Left cardiac atrium (tissue), 4 donors: ENCODE measurements at regions not wholly inside any gene's neighbourhood (a gene's known extent, or its start where the extent isn't known, plus 50 kb on each side); places are given as distances from the start of the nearest gene placed in this dataset.

Experiments
- ATAC-seq, 2 donors: fragments of 200-7000 bp; cut with Tn5 transposase; one replicate each; pipeline ENCODE4 v1.9.1; 2020; ENCODE audit warnings: mild to moderate bottlenecking in 2 of 2, moderate library complexity in 2 of 2
- DNase-seq: peaks from one replicate; pipeline ENCODE4 v3.0.0-alpha.2; 2020
- intact Hi-C, 2 donors: fragments of 100-400 bp; cut with DNase I; formaldehyde crosslinking; loops; one replicate each; pipeline versions ENCODE4 v1.14.1 to v1.15.1; 2022 to 2023
- donor health status: DM: no; HTN: yes; CAD: no.
- donor health status: DM: no; HTN: yes; CAD: no; lungs with severe emphysema.
- donor health status: DM: yes; HTN: yes; CAD: no.
- donor health status: Dilated cardiomyopathy.

DNA sequence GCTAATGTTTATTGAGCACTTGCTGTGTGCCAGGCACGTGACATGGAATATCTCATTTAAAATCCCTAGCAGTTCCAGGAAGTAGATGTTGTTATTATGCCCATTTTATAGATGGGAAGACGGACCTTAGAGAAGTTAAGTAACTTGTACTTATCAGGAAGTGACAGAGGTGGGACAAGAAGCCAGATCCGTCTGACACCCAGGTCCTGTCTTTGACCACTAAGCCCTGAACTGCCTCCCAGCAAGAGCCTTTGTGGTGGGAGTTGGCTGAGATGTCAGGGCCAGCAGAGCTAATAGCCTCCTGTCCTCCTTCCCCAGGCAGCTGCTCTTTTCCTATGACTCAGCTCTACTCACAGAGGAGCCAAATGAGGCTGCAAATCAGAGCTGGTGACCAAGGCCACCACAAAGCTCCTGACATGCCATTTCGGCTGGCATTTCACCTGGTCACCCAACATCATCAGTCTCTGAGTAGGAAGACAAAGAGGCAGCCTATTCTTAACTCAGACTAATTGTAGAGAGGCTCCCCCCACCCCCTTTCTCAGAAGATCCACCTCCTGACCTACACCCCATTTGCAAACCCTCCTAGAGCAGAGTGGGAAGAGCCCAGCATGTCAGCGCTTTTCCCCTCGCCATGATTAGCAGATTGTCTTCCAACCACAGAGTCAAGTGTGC is 175.1 kb upstream of the KIT start:
- DNase-seq: no peak
- intact Hi-C loops: no loop called here
- no peak for ATAC-seq

DNA sequence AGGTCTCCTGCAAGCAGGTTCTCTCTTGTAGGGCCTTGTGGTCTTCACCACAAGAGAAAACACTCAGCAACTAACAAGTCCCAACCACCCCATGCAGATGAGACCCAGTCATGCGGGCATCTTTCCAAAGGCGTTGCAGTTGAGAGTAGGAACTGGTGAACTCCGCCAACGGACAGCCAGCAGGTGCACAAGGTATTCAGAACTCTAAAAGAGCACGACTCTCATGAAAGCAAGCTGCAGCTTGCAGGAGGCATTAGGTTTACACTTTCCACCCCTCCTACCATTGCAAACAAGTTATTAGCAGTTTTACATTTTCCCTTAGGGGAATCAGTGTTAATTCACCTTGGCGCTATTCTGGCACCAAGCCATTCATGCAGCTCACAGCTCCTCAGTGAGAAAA is 173.4 kb upstream of the KIT start:
- DNase-seq (no peak), ATAC-seq (no peak)
- intact Hi-C loops: no loop called here

DNA sequence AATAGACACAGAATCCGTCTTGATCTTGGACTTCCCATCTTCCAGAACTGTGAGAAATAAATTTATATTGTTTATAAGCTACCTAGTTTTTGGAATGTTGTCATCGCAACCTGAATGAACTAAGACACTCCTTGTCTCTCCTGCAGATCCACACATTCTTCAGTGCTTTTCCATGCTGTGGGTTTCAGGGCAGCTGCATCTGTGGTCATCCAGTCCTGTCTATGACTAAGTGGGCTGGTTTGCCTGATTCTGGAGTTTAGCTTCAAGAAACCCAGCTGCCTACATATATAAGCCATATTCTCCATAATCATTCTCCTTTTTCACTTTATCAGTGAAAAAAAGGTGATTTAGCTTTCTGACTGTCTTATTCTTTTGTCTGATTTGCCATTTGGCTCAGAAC is 170.3 kb upstream of the KIT start:
- intact Hi-C loops: no loop called here
- DNase-seq (no peak), ATAC-seq (no peak)

GRCh38 chr4:54493862-54494261 is 163.9 kb upstream of the KIT start:
- DNase-seq (no peak), ATAC-seq (no peak)
- intact Hi-C loops: no loop called here

GRCh38 chr4:54495091-54495490 is 162.7 kb upstream of the KIT start:
- intact Hi-C loops: no loop called here
- ATAC-seq (no peak), DNase-seq (no peak)

DNA sequence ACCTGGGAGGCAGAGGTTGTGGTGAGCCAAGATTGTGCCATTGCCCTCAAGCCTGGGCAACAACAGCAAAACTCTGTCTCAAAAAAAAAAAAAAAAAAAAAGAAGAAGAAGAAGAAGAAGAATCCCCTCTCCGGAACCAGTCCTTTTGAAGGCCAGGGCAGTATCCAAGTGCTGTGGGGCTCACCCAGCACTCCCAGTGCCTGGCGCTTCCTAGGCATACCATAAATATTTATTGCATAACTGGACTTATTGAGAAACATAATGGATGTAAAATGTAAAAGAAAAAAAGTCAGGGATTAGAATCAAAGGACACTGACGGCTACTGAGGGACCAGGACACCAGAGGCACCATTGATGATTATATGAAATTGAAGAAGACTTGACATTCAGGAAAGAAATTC is 162.1 kb upstream of the KIT start:
- DNase-seq: no peak
- intact Hi-C loops: no loop called here
- ATAC-seq: no peak

GRCh38 chr4:54496412-54496811 is 161.3 kb upstream of the KIT start:
- no peak for DNase-seq
- intact Hi-C loops: no loop called here
- ATAC-seq: no peak

DNA sequence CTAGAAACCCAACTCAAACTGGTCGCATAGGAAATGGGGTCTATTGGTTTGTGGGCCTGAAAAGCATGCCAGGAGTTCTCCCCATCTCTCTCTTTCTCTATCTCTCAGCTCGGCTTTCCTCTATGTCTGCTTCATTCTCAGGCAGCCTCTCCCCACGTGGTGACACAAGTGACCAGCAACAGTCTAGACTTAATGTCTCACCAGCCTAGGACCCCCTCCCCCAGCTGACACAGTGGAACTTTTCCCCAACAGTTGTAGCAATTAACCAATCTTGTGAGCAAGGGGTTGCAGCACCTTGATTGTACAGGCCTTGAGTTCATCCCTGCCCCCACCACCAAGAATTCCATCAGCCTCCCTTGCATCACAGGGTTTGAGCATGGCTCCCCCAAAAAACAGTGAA is 159.8 kb upstream of the KIT start:
- intact Hi-C loops: no loop called here
- ATAC-seq (no peak), DNase-seq (no peak)

DNA sequence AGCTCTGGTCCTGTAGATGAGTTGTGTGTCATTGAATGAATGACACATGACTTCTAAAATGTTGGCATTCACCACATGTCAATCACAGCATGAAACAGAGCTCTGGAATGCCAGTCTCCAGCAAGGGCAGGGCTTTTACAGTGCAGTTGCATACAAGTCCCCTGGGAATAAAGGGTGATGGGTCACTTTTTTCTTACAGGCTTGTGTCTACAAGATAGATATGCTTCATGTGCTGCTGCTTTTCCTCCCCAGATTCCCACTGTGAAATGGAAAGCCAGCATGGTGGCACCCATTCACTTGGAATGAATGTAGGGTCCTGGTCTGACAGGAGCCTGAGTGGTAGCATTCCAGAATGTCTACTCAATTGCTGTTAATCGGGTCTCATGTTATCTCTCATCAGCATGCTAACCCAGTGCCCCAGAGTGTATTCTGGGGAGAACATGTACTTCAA is 159.1 kb upstream of the KIT start:
- ATAC-seq (no peak), DNase-seq (no peak)
- intact Hi-C loops: no loop called here

- intact Hi-C loops: no loop called here
- ATAC-seq: no peak
- no peak for DNase-seq
Measured at GRCh38 chr4:54499308-54500074, 158.3 kb upstream of the KIT start.

DNA sequence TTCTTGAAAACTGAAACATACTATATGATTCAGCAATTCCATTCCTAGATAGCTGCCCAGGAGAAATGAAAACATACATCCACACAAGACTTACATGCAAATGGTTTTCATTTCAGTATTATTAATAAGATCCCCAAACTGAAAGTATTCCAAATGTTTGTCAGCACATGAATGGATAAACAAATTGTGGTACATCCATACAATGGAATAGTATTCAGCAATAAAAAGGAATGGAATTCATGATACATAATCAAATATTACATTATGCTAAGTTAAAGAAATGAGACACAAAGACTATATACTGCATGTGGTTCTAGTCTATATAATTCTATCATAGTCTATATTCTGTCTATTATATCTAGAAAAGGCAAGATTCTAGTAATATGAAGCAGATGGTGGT is 152.4 kb upstream of the KIT start:
- intact Hi-C loops: no loop called here
- DNase-seq (no peak), ATAC-seq (no peak)

DNA sequence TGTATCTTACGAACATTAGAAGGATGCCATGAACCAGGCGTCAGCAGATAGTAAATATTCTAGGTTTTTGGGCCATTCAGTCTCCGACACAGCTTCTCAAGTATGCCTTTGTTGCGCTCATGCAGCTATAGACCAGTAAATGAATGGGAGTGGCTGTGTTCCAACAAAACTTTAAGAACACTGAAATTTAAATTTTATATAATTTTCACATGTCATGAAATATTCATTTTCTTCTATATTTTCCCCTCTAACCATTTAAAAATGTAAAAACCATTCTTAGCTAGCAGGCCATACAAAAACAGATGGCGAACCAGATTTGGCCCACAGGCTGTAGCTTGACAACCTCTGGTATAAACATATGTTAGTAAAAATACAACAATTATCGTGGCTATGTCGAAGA is 151.8 kb upstream of the KIT start:
- no peak for ATAC-seq
- intact Hi-C loops: no loop called here
- no peak for DNase-seq

DNA sequence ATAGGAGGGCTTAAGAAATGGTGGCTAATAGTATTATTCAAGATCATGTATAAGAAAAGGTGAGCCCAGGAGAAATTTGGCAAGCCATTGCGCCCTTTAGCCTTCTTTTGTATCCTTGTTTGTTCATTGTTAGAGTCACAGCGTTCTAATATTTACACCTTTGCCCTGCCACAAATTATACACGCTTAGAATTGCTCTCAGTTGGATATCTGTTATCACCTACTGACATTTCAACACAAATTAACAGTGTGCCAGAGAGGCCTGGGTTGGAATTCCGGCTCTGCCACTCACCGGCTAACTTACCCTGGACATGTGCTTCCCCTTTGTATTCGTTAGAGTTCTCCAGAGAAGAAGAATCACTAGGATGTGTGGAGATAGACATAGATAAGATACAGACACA is 148.7 kb upstream of the KIT start:
- intact Hi-C loops: no loop called here
- DNase-seq: no peak
- no peak for ATAC-seq

DNA sequence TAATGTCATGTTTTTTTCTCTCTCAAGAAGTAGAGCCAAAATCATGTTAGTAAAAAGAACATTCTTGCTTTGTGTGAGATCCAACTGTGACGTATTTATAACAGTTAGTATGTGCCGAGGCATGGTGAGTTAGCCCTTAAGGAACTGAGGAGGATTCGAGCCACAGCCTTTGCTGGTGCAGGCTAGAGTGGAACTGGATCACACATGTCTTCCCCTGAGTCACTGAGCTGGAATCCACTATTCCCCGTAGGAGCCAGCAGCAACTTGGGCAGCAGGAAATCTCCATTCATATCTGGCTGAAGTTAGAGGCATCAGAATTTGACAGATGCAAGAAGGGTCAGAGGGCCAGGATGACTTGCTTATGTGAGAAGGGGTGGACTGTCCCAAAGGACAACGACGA is 144.6 kb upstream of the KIT start:
- DNase-seq (peak; percentile 19), ATAC-seq (peak; percentile 61 to 94)
- intact Hi-C loops: no loop called here

DNA sequence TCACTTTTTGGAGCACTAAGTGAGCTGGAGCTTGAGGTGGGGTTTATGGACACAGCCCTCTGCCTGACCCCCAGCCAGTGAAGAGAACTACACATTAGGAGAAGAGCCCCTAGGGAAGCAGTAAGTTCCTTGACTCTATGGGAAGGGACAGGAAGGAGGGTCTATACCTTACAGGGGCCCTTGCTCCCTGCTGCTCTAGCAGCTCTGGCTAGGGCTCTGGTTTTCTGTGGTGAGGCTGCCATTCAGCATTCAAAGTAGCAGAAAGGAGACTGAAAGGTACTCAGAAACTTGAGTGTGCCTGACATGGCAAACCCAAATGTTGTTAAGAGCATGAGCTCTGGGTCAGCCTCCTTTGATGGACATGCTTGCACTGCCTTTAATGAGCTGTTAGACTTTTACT is 144.0 kb upstream of the KIT start:
- intact Hi-C loops: no loop called here
- ATAC-seq: no peak
- no peak for DNase-seq

GRCh38 chr4:54516556-54517215 is 141.1 kb upstream of the KIT start:
- ATAC-seq: no peak

GRCh38 chr4:54517781-54518444 is 139.8 kb upstream of the KIT start:
- DNase-seq (no peak), ATAC-seq (no peak)
- intact Hi-C loops: no loop called here

More at GRCh38 chr4:54516556-54517215, 141.1 kb upstream of the KIT start:
- intact Hi-C loops: no loop called here
- no peak for DNase-seq

- DNase-seq (no peak), ATAC-seq (peak in 1 of 2 donors; percentile 40)
- intact Hi-C loops: no loop called here
Measured at GRCh38 chr4:54525602-54526001, 132.2 kb upstream of the KIT start.

DNA sequence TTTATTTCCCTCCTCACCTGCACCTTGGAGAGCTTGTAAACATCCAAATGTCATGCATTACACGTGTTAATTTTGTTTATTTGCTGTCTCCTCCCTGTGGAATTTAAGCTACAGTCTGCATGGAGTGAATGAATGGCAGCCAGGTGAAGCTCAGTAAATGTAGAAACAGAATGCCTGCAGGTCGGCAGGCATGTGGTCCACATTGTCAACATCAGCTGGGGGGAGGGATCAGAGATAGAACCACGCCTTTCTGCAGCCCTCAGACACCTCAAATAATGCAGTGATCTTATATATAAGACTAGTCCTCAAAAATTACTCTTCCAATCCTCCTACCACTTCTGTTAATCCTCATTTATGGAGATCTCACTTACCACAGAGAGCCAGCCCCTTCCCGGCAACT is 131.2 kb upstream of the KIT start:
- ATAC-seq (no peak), DNase-seq (no peak)
- intact Hi-C loops: no loop called here

DNA sequence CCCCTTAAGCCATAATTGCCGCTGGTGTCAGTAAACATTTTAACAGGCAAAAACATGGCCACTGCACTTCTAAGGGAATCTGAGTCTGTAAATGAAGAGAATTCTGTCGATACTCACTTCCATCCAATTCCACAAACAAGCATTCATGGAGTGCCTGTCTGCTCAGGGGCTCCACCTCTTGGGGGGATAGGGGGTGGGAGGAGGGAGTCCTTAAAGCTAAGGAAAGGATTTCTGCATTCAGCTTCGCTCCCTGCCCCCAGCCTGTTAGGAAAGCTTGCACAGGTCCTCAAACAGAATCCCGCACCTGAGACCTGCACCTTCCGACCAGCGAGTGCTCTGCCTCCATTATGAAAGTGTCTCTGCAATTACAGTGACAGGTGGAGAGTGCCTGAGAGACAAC is 130.2 kb upstream of the KIT start:
- ATAC-seq (no peak), DNase-seq (no peak)
- intact Hi-C loops: no loop called here
